Activated CD8-positive, alpha-beta T cell treated with anti-CD3 and anti-CD28 coated beads for 36 hours (primary cell): ENCODE measurements at regions not wholly inside any gene's neighbourhood (a gene's known extent, or its start where the extent isn't known, plus 50 kb on each side); places are given as distances from the start of the nearest gene placed in this dataset.

ENCODE experiments used
- ATAC-seq: fragments of 200-7000 bp; cut with Tn5 transposase; one replicate; pipeline ENCODE4 v1.10.0; 2021; ENCODE audit warnings: mild to moderate bottlenecking, moderate library complexity
- CTCF ChIA-PET: fragments of 350-600 bp; sonication (Branson Sonifier 250); formaldehyde crosslinking; loops from one replicate; lab custom pipeline; 2021; ENCODE audit warnings: antibody characterized with exemption; lab: Charles Lee
- POLR2A ChIA-PET: fragments of 350-600 bp; sonication (Branson Sonifier 250); formaldehyde crosslinking; loops from one replicate; lab custom pipeline; 2021; ENCODE audit warnings: antibody characterized with exemption; lab: Charles Lee
- DNase-seq: peaks from one replicate; pipeline ENCODE4 v3.0.0-alpha.2; 2020
- H3K27ac Mint-ChIP-seq: one replicate; pipeline ENCODE4 v1.8.0; 2021; ENCODE audit warnings: mild to moderate bottlenecking, mixed read lengths
- H3K27me3 Mint-ChIP-seq: one replicate; pipeline ENCODE4 v1.8.0; 2021; ENCODE audit warnings: mixed read lengths
- H3K36me3 Mint-ChIP-seq: one replicate; pipeline ENCODE4 v1.8.0; 2021; ENCODE audit warnings: low read depth, mixed read lengths
- H3K4me1 Mint-ChIP-seq: one replicate; pipeline ENCODE4 v1.8.0; 2021; ENCODE audit warnings: low read depth, mixed read lengths
- H3K4me3 Mint-ChIP-seq: one replicate; pipeline ENCODE4 v1.8.0; 2021; ENCODE audit warnings: mild to moderate bottlenecking, moderate library complexity, mixed read lengths
- H3K9me3 Mint-ChIP-seq: one replicate; pipeline ENCODE4 v1.8.0; 2021; ENCODE audit warnings: mixed read lengths
- CTCF ChIP-seq: fragments of 200-600 bp; IDR thresholded peaks from one replicate; pipeline ENCODE4 v1.8.0; 2022; ENCODE audit warnings: antibody characterized with exemption, mild to moderate bottlenecking
- intact Hi-C: fragments of 100-400 bp; cut with micrococcal nuclease; formaldehyde crosslinking; loops from one replicate; pipeline ENCODE4 v1.10.0; 2022

- TF ChIP-seq CTCF, result no peak
- Mint-ChIP-seq H3K4me1 (no peaks in the 10 kb centered on the region), H3K9me3 (no peaks in the 10 kb centered on the region), H3K36me3 (no peaks in the 10 kb centered on the region), H3K27me3 (peaks cover 2% of the 10 kb centered on the region), H3K27ac (no peak overlapping the region), H3K4me3 (no peak overlapping the region)
- ATAC-seq (no peak), DNase-seq (no peak)
- ChIA-PET CTCF (no interaction called here), POLR2A (no interaction called here)
- intact Hi-C loops, result no loop called here
These were observed 145.3 kb upstream of the RRP15 start for GRCh38 chr1:218139761-218140160.

GRCh38 chr1:218156595-218156994 lies 128.5 kb upstream of the RRP15 start:
- peaks cover 22% of the 10 kb centered on the region for H3K27me3 Mint-ChIP-seq
- no peak for ATAC-seq
- ChIA-PET CTCF (no interaction called here), POLR2A (no interaction called here)
- no peaks in the 10 kb centered on the region for H3K36me3 Mint-ChIP-seq
- intact Hi-C loops, result no loop called here
- H3K4me3 Mint-ChIP-seq, result no peak overlapping the region
- TF ChIP-seq CTCF, result no peak
- H3K9me3 Mint-ChIP-seq, result no peaks in the 10 kb centered on the region
- no peak for DNase-seq
- no peak overlapping the region for H3K27ac Mint-ChIP-seq
- H3K4me1 Mint-ChIP-seq, result no peaks in the 10 kb centered on the region

- Mint-ChIP-seq H3K9me3 (no peaks in the 10 kb centered on the region), H3K27me3 (peaks cover 53% of the 10 kb centered on the region), H3K27ac (no peak overlapping the region), H3K36me3 (peaks cover 2% of the 10 kb centered on the region), H3K4me3 (no peak overlapping the region), H3K4me1 (peaks cover 14% of the 10 kb centered on the region)
- ChIA-PET CTCF (no interaction called here), POLR2A (no interaction called here)
- intact Hi-C loops, result no loop called here
- ATAC-seq (no peak), DNase-seq (no peak)
- TF ChIP-seq CTCF, result no peak
These were observed 121.7 kb upstream of the RRP15 start for GRCh38 chr1:218163371-218163770.

GRCh38 chr1:218164111-218164929 lies 120.8 kb upstream of the RRP15 start:
- ChIA-PET POLR2A (no interaction called here), CTCF (no interaction called here)
- peaks cover 2% of the 10 kb centered on the region for H3K36me3 Mint-ChIP-seq
- ATAC-seq (peak; percentile 39), DNase-seq (peak; percentile 6)
- H3K4me1 Mint-ChIP-seq, result peaks cover 14% of the 10 kb centered on the region
- peak overlapping the region; percentile 65 for H3K4me3 Mint-ChIP-seq
- no peak overlapping the region for H3K27ac Mint-ChIP-seq
- TF ChIP-seq CTCF, result no peak
- peaks cover 53% of the 10 kb centered on the region for H3K27me3 Mint-ChIP-seq
- intact Hi-C loops, result no loop called here
- no peaks in the 10 kb centered on the region for H3K9me3 Mint-ChIP-seq

- H3K27me3 Mint-ChIP-seq, result peaks cover 55% of the 10 kb centered on the region
- intact Hi-C loops, result no loop called here
- TF ChIP-seq CTCF, result no peak
- peak overlapping the region; percentile 50 for H3K4me3 Mint-ChIP-seq
- ChIA-PET POLR2A (no interaction called here), CTCF (interaction anchor here (1.0 kb wide), 1 partner anchor 9 kb away, joined by 3 read pairs; no protein-coding TSS in a partner anchor)
- ATAC-seq (peak; percentile 45), DNase-seq (peak; percentile 30)
- peaks cover 14% of the 10 kb centered on the region for H3K4me1 Mint-ChIP-seq
- H3K36me3 Mint-ChIP-seq, result peaks cover 2% of the 10 kb centered on the region
- H3K27ac Mint-ChIP-seq, result no peak overlapping the region
- no peaks in the 10 kb centered on the region for H3K9me3 Mint-ChIP-seq
These were observed 120.0 kb upstream of the RRP15 start for GRCh38 chr1:218164930-218165700.
